ENCODE measurements at regions not wholly inside any gene's neighbourhood (a gene's known extent, or its start where the extent isn't known, plus 50 kb on each side); places are given as distances from the start of the nearest gene placed in this dataset.
A peak's percentile ranks its signal among the peaks of the same experiment; 100 is the strongest.

GRCh38 chr6:155949256-155949655 lies 493.6 kb upstream of the NOX3 start:
- TF ChIP-seq, protein P1, sequence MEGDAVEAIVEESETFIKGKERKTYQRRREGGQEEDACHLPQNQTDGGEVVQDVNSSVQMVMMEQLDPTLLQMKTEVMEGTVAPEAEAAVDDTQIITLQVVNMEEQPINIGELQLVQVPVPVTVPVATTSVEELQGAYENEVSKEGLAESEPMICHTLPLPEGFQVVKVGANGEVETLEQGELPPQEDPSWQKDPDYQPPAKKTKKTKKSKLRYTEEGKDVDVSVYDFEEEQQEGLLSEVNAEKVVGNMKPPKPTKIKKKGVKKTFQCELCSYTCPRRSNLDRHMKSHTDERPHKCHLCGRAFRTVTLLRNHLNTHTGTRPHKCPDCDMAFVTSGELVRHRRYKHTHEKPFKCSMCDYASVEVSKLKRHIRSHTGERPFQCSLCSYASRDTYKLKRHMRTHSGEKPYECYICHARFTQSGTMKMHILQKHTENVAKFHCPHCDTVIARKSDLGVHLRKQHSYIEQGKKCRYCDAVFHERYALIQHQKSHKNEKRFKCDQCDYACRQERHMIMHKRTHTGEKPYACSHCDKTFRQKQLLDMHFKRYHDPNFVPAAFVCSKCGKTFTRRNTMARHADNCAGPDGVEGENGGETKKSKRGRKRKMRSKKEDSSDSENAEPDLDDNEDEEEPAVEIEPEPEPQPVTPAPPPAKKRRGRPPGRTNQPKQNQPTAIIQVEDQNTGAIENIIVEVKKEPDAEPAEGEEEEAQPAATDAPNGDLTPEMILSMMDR (IDR thresholded peaks at IDR 0.05) = no peak
- peaks cover 0 to 10% (median 0%) of the 10 kb centered on the region in 3 donors for H3K9me3 ChIP-seq
- H3K27ac ChIP-seq = no peak overlapping the region
- H3K27me3 ChIP-seq = no peaks in the 10 kb centered on the region
- WGBS, 2 donors = 78 to 82% methylated on average over 3 of the region's 3 CpGs
- DNase-seq (no peak), ATAC-seq (no peak)
- H3K36me3 ChIP-seq (replicated peaks in 1 of 2; ENCODE audit: insufficient read depth in 1 of 2, low read depth in 2 of 2) = no peaks in the 10 kb centered on the region
- H3K4me3 ChIP-seq = no peak overlapping the region
- intact Hi-C loops (cut with DNase I) = no loop called here
- no peaks in the 10 kb centered on the region for H3K4me1 ChIP-seq

DNA sequence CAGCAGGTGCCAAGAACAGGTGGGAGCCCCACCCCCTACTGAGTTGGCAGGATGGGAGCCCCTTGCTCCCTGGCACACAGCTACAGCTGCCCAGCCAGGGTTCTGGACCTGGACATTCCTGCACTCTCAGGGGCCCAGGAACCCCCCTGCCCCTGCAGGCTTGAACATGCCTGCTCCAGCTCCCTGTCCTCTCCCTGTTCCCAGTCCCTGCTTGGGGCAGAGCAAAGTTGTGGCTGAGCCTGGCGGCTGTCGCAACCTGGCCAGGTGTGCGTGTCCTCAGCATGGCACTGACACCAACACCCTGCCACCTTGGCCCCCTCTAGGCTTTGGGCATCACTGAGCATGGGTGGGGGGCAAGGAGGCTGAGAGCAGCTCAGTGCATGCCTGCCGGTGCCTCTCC lies 491.2 kb upstream of the NOX3 start:
- DNase-seq (no peak), ATAC-seq (no peak)
- Histone ChIP-seq H3K9me3 (peaks cover 0 to 10% (median 0%) of the 10 kb centered on the region in 3 donors), H3K4me3 (no peak overlapping the region), H3K36me3 (replicated peaks in 1 of 2; ENCODE audit: insufficient read depth in 1 of 2, low read depth in 2 of 2) (no peaks in the 10 kb centered on the region), H3K27ac (no peak overlapping the region), H3K27me3 (no peaks in the 10 kb centered on the region), H3K4me1 (no peaks in the 10 kb centered on the region)
- intact Hi-C loops (cut with DNase I) = no loop called here
- WGBS, 2 donors = 92% methylated on average over 4 of the region's 4 CpGs; no CpG with 5 or more reads in 1 of the 2 donors
- no peak for TF ChIP-seq POLR2A (IDR thresholded peaks at IDR 0.05)
- TF ChIP-seq, protein P1 (IDR thresholded peaks at IDR 0.05) = no peak

GRCh38 chr6:155943635-155944034 lies 488.0 kb upstream of the NOX3 start:
- peaks cover 0 to 10% (median 0%) of the 10 kb centered on the region in 3 donors for H3K9me3 ChIP-seq
- peaks cover 10% of the 10 kb centered on the region for H3K4me1 ChIP-seq
- TF ChIP-seq POLR2A (IDR thresholded peaks at IDR 0.05) = no peak
- TF ChIP-seq, protein P1 (IDR thresholded peaks at IDR 0.05) = no peak
- ATAC-seq = no peak
- H3K27ac ChIP-seq = no peak overlapping the region
- DNase-seq = no peak
- WGBS, 2 donors = 78 to 82% methylated on average over 1 of the region's 1 CpG
- no peaks in the 10 kb centered on the region for H3K27me3 ChIP-seq
- intact Hi-C loops (cut with DNase I) = no loop called here
- no peaks in the 10 kb centered on the region for H3K36me3 ChIP-seq (replicated peaks in 1 of 2; ENCODE audit: insufficient read depth in 1 of 2, low read depth in 2 of 2)
- no peak overlapping the region for H3K4me3 ChIP-seq

DNA sequence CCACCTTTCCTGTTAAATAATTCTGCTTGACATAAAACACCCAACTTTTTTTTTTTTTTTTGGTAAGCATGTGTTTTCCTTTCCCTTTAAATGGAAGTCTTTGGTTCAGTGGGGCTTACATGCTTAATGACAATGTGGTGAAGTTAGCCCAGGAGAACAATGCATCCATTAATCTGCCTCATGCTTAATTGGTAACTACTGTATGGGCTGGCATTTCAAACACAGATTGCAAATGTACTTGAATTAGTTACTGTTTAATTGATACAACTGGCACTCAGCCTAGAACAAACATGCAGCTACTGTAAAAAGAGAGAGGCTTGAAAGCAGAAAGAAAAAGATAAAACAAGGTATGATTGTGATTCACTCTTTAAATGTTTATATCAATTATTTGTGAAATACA lies 483.6 kb upstream of the NOX3 start:
- H3K9me3 ChIP-seq = no peaks in the 10 kb centered on the region
- no peak overlapping the region for H3K4me3 ChIP-seq
- DNase-seq (no peak), ATAC-seq (peak; percentile 81)
- H3K27ac ChIP-seq = peak overlapping the region in 1 of 4 donors; percentile 7
- intact Hi-C loops (cut with DNase I) = no loop called here
- no peaks in the 10 kb centered on the region for H3K27me3 ChIP-seq
- peaks cover 11% of the 10 kb centered on the region for H3K4me1 ChIP-seq
- TF ChIP-seq, protein P1 (IDR thresholded peaks at IDR 0.05) = no peak
- no peak for TF ChIP-seq POLR2A (IDR thresholded peaks at IDR 0.05)
- H3K36me3 ChIP-seq (replicated peaks in 1 of 2; ENCODE audit: insufficient read depth in 1 of 2, low read depth in 2 of 2) = no peaks in the 10 kb centered on the region

GRCh38 chr6:155936551-155936950 lies 480.9 kb upstream of the NOX3 start:
- no peak for ATAC-seq
- intact Hi-C loops (cut with DNase I) = no loop called here
- TF ChIP-seq POLR2A (IDR thresholded peaks at IDR 0.05) = no peak
- TF ChIP-seq, protein P1 (IDR thresholded peaks at IDR 0.05) = no peak
- Histone ChIP-seq H3K9me3 (no peaks in the 10 kb centered on the region), H3K36me3 (replicated peaks in 1 of 2; ENCODE audit: insufficient read depth in 1 of 2, low read depth in 2 of 2) (no peaks in the 10 kb centered on the region), H3K27ac (no peak overlapping the region), H3K4me3 (no peak overlapping the region), H3K4me1 (peaks cover 11% of the 10 kb centered on the region), H3K27me3 (no peaks in the 10 kb centered on the region)
- 68 to 72% methylated on average over 5 of the region's 5 CpGs for WGBS, 2 donors
- DNase-seq = no peak

Data from body of pancreas (tissue), 4 donors.